DND-41 (cell line): ENCODE measurements at regions not wholly inside any gene's neighbourhood (a gene's known extent, or its start where the extent isn't known, plus 50 kb on each side); places are given as distances from the start of the nearest gene placed in this dataset.

Experiments used
- ATAC-seq: fragments of 200-7000 bp; cut with Tn5 transposase; 3 replicates; pipeline ENCODE4 v1.9.1; 2021; ENCODE audit warnings: low read depth; ENCODE audit not compliant: insufficient read depth
- DNase-seq: peaks from one replicate; pipeline ENCODE4 v3.0.0-alpha.2; 2020
- H2AFZ ChIP-seq: 2 replicates; pipeline ENCODE4 v1.6.0; 2012; ENCODE audit warnings: low read depth, low read length
- H3K27ac ChIP-seq: 2 replicates; pipeline ENCODE4 v1.5.1; 2012; ENCODE audit warnings: low read length, inconsistent platforms
- H3K27me3 ChIP-seq: fragments of 200-600 bp; sonication (generic); 2 replicates; pipeline ENCODE4 v1.6.0; 2012; ENCODE audit warnings: low read length, mild to moderate bottlenecking, inconsistent platforms; ENCODE audit not compliant: insufficient read depth, poor library complexity
- H3K36me3 ChIP-seq: 2 replicates; pipeline ENCODE4 v1.5.1; 2012; ENCODE audit warnings: low read length, inconsistent platforms; ENCODE audit not compliant: insufficient read depth
- H3K4me1 ChIP-seq: 2 replicates; pipeline ENCODE4 v1.5.1; 2012; ENCODE audit warnings: mild to moderate bottlenecking, low read length; ENCODE audit not compliant: insufficient read depth
- H3K4me2 ChIP-seq: 2 replicates; pipeline ENCODE4 v1.6.0; 2012; ENCODE audit warnings: mild to moderate bottlenecking, moderate library complexity, low read length, inconsistent platforms; ENCODE audit not compliant: insufficient read depth
- H3K4me3 ChIP-seq, 2 experiments: fragments of 200-600 bp in 1 of 2; shearing (Covaris generic) in 1 of 2; 2 replicates each; pipeline ENCODE4 v1.5.1; 2012 to 2016; ENCODE audit warnings: inconsistent platforms in 2 of 2, low read length in 2 of 2, mild to moderate bottlenecking in 2 of 2, low read depth in 1 of 2, moderate library complexity in 1 of 2
- H3K79me2 ChIP-seq: 2 replicates; pipeline ENCODE4 v1.6.0; 2012; ENCODE audit warnings: low read length, inconsistent platforms; ENCODE audit not compliant: insufficient read depth
- H3K9ac ChIP-seq: 2 replicates; pipeline ENCODE4 v1.6.0; 2012; ENCODE audit warnings: low read depth, mild to moderate bottlenecking, inconsistent platforms, low read length, moderate library complexity
- H3K9me3 ChIP-seq: 2 replicates; pipeline ENCODE4 v1.5.1; 2012; ENCODE audit warnings: low read length, moderate library complexity, mild to moderate bottlenecking, inconsistent platforms; ENCODE audit not compliant: insufficient read depth, severe bottlenecking
- H4K20me1 ChIP-seq: 2 replicates; pipeline ENCODE4 v1.6.0; 2012; ENCODE audit warnings: low read length; ENCODE audit not compliant: insufficient read depth
- EZH2 ChIP-seq: IDR thresholded peaks from 3 replicates; pipeline ENCODE4 v1.6.1; 2012; ENCODE audit warnings: borderline replicate concordance, low read depth, mild to moderate bottlenecking, moderate library complexity, low read length, inconsistent platforms; ENCODE audit not compliant: severe bottlenecking
- TF ChIP-seq, protein P1 (sequence below): IDR thresholded peaks from 2 replicates; pipeline ENCODE4 v1.5.1; 2012; ENCODE audit warnings: borderline replicate concordance, low read length, moderate library complexity, mild to moderate bottlenecking; ENCODE audit not compliant: poor library complexity, severe bottlenecking; ENCODE audit errors: extremely low read depth

GRCh38 chr5:93246090-93246855, 334.7 kb downstream of the NR2F1-AS1 start:
- no peak overlapping the region for H3K27ac ChIP-seq
- H3K9me3 ChIP-seq = no peaks in the 10 kb centered on the region
- DNase-seq (no peak), ATAC-seq (no peak)
- H4K20me1 ChIP-seq = no peaks in the 10 kb centered on the region
- H3K4me2 ChIP-seq = no peak overlapping the region
- TF ChIP-seq, protein P1, sequence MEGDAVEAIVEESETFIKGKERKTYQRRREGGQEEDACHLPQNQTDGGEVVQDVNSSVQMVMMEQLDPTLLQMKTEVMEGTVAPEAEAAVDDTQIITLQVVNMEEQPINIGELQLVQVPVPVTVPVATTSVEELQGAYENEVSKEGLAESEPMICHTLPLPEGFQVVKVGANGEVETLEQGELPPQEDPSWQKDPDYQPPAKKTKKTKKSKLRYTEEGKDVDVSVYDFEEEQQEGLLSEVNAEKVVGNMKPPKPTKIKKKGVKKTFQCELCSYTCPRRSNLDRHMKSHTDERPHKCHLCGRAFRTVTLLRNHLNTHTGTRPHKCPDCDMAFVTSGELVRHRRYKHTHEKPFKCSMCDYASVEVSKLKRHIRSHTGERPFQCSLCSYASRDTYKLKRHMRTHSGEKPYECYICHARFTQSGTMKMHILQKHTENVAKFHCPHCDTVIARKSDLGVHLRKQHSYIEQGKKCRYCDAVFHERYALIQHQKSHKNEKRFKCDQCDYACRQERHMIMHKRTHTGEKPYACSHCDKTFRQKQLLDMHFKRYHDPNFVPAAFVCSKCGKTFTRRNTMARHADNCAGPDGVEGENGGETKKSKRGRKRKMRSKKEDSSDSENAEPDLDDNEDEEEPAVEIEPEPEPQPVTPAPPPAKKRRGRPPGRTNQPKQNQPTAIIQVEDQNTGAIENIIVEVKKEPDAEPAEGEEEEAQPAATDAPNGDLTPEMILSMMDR = no peak
- no peak for TF ChIP-seq EZH2
- H3K4me3 ChIP-seq = no peak overlapping the region
- H3K27me3 ChIP-seq = no peaks in the 10 kb centered on the region
- H2AFZ ChIP-seq = no peak overlapping the region
- no peaks in the 10 kb centered on the region for H3K36me3 ChIP-seq
- H3K79me2 ChIP-seq = no peaks in the 10 kb centered on the region
- no peaks in the 10 kb centered on the region for H3K4me1 ChIP-seq
- H3K9ac ChIP-seq = no peak overlapping the region

GRCh38 chr5:93245226-93245625, 335.8 kb downstream of the NR2F1-AS1 start:
- Histone ChIP-seq H3K4me1 (no peaks in the 10 kb centered on the region), H3K4me3 (no peak overlapping the region)
- ATAC-seq = no peak

DNA sequence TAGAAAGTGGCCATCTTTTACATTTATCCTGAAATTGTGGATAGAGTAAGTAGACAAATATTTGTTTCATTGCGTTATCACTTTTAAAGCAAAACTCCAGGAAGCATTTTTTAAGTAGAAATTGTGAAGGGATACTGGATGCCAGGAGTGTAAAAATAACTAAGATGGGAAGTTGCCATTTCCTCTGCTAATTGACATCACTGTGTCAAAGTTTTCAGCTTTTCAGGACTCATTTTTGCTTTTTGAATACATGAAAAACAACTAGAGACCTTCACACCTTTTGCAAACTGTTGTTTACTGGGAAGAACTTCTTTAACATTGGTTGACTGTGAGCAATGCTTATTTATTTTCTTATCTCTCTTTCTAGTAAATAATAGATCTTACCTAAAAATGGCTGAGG, 337.5 kb downstream of the NR2F1-AS1 start:
- no peak overlapping the region for H3K4me2 ChIP-seq
- no peaks in the 10 kb centered on the region for H3K9me3 ChIP-seq
- no peak overlapping the region for H3K4me3 ChIP-seq
- no peaks in the 10 kb centered on the region for H4K20me1 ChIP-seq
- DNase-seq (no peak), ATAC-seq (no peak)
- no peaks in the 10 kb centered on the region for H3K27me3 ChIP-seq
- H3K4me1 ChIP-seq = no peaks in the 10 kb centered on the region
- no peak overlapping the region for H3K27ac ChIP-seq
- no peak overlapping the region for H2AFZ ChIP-seq
- no peak overlapping the region for H3K9ac ChIP-seq
- TF ChIP-seq, protein P1 = no peak
- TF ChIP-seq EZH2 = no peak
- no peaks in the 10 kb centered on the region for H3K79me2 ChIP-seq
- H3K36me3 ChIP-seq = no peaks in the 10 kb centered on the region

More at GRCh38 chr5:93245226-93245625, 335.8 kb downstream of the NR2F1-AS1 start:
- no peak overlapping the region for H3K9ac ChIP-seq
- H3K27ac ChIP-seq = no peak overlapping the region
- H3K4me2 ChIP-seq = no peak overlapping the region
- H3K9me3 ChIP-seq = no peaks in the 10 kb centered on the region
- no peaks in the 10 kb centered on the region for H3K27me3 ChIP-seq
- no peaks in the 10 kb centered on the region for H3K79me2 ChIP-seq
- no peak overlapping the region for H2AFZ ChIP-seq
- H3K36me3 ChIP-seq = no peaks in the 10 kb centered on the region
- no peak for DNase-seq
- TF ChIP-seq, protein P1 = no peak
- TF ChIP-seq EZH2 = no peak
- H4K20me1 ChIP-seq = no peaks in the 10 kb centered on the region
